H9 (cell line): ENCODE measurements at regions not wholly inside any gene's neighbourhood (a gene's known extent, or its start where the extent isn't known, plus 50 kb on each side); places are given as distances from the start of the nearest gene placed in this dataset.

Source experiments
- DNase-seq: peaks from one replicate; pipeline ENCODE4 v3.0.0-alpha.2; 2017
- H2AFZ ChIP-seq: one replicate; pipeline ENCODE4 v1.6.1; 2013; ENCODE audit warnings: mild to moderate bottlenecking, low read length, control low read depth, moderate library complexity
- H2AK5ac ChIP-seq: 2 replicates; pipeline ENCODE4 v1.6.1; 2013; ENCODE audit warnings: low read length, control low read depth, mixed read lengths; ENCODE audit not compliant: insufficient read length
- H2BK120ac ChIP-seq: one replicate; pipeline ENCODE4 v1.6.1; 2013; ENCODE audit warnings: low read depth, mild to moderate bottlenecking, low read length, control low read depth, inconsistent platforms; ENCODE audit not compliant: poor library complexity, severe bottlenecking
- H2BK12ac ChIP-seq: 2 replicates; pipeline ENCODE4 v1.6.1; 2013; ENCODE audit warnings: low read length, control low read depth, mixed read lengths, low read depth; ENCODE audit not compliant: insufficient read length
- H2BK15ac ChIP-seq: 2 replicates; pipeline ENCODE4 v1.6.1; 2013; ENCODE audit warnings: low read depth, low read length, control low read depth
- H2BK20ac ChIP-seq: one replicate; pipeline ENCODE4 v1.6.1; 2013; ENCODE audit warnings: low read depth, mild to moderate bottlenecking, low read length, control low read depth, inconsistent platforms; ENCODE audit not compliant: poor library complexity, severe bottlenecking
- H2BK5ac ChIP-seq: 2 replicates; pipeline ENCODE4 v1.6.1; 2013; ENCODE audit warnings: low read length, control low read depth, mixed read lengths; ENCODE audit not compliant: insufficient read length
- H3K14ac ChIP-seq: 2 replicates; pipeline ENCODE4 v1.6.1; 2013; ENCODE audit warnings: low read length, control low read depth; ENCODE audit not compliant: insufficient read depth
- H3K18ac ChIP-seq: 2 replicates; pipeline ENCODE4 v1.6.1; 2013; ENCODE audit warnings: low read depth, mild to moderate bottlenecking, mixed read lengths, low read length, control low read depth; ENCODE audit not compliant: insufficient read length
- H3K23ac ChIP-seq: 2 replicates; pipeline ENCODE4 v1.6.1; 2013; ENCODE audit warnings: low read length, control low read depth, mixed read lengths, low read depth; ENCODE audit not compliant: insufficient read length
- H3K23me2 ChIP-seq: 2 replicates; pipeline ENCODE4 v1.6.1; 2013; ENCODE audit warnings: low read depth, mild to moderate bottlenecking, mixed read lengths, low read length, control low read depth; ENCODE audit not compliant: insufficient read length, poor library complexity, severe bottlenecking
- H3K27ac ChIP-seq: 2 replicates; pipeline ENCODE4 v1.5.1; 2013; ENCODE audit warnings: low read length, control low read depth, mixed read lengths, low read depth; ENCODE audit not compliant: insufficient read length
- H3K27me3 ChIP-seq: 2 replicates; pipeline ENCODE4 v1.6.1; 2013; ENCODE audit warnings: low read length, control low read depth, inconsistent platforms; ENCODE audit not compliant: insufficient read depth
- H3K4ac ChIP-seq: 2 replicates; pipeline ENCODE4 v1.6.1; 2013; ENCODE audit warnings: low read depth, mild to moderate bottlenecking, control low read depth, inconsistent platforms, low read length, moderate library complexity
- H3K4me1 ChIP-seq: 2 replicates; pipeline ENCODE4 v1.6.1; 2013; ENCODE audit warnings: low read length, control low read depth, inconsistent platforms; ENCODE audit not compliant: insufficient read depth
- H3K4me2 ChIP-seq: 2 replicates; pipeline ENCODE4 v1.6.1; 2013; ENCODE audit warnings: low read length, control low read depth, mixed read lengths; ENCODE audit not compliant: insufficient read length, insufficient read depth
- H3K56ac ChIP-seq: 2 replicates; pipeline ENCODE4 v1.6.1; 2013; ENCODE audit warnings: low read depth, mild to moderate bottlenecking, mixed read lengths, low read length, control low read depth; ENCODE audit not compliant: insufficient read length
- H3K79me1 ChIP-seq: 2 replicates; pipeline ENCODE4 v1.6.1; 2013; ENCODE audit warnings: low read depth, mild to moderate bottlenecking, moderate library complexity, low read length, control low read depth, inconsistent platforms; ENCODE audit not compliant: insufficient read depth, poor library complexity, severe bottlenecking
- H3K79me2 ChIP-seq: 2 replicates; pipeline ENCODE4 v1.6.1; 2013; ENCODE audit warnings: low read length, control low read depth, inconsistent platforms; ENCODE audit not compliant: insufficient read depth
- H3K9ac ChIP-seq: 2 replicates; pipeline ENCODE4 v1.6.1; 2013; ENCODE audit warnings: low read length, control low read depth, mixed read lengths; ENCODE audit not compliant: insufficient read length; ENCODE audit errors: extremely low read depth
- H3K9me3 ChIP-seq: one replicate; pipeline ENCODE4 v1.6.1; 2013; ENCODE audit warnings: low read depth, low read length, inconsistent platforms; ENCODE audit not compliant: control insufficient read depth
- H3T11ph ChIP-seq: one replicate; pipeline ENCODE4 v1.6.1; 2013; ENCODE audit warnings: mild to moderate bottlenecking, low read length, control low read depth, inconsistent platforms
- H4K20me1 ChIP-seq: one replicate; pipeline ENCODE4 v1.6.1; 2013; ENCODE audit not compliant: control insufficient read depth, insufficient read length, insufficient read depth
- H4K5ac ChIP-seq: 2 replicates; pipeline ENCODE4 v1.6.1; 2013; ENCODE audit warnings: low read depth, mild to moderate bottlenecking, mixed read lengths, low read length, control low read depth; ENCODE audit not compliant: insufficient read length
- H4K8ac ChIP-seq: replicated peaks from 2 replicates; pipeline ENCODE4 v1.6.1; 2013; ENCODE audit warnings: low read length, control low read depth, mixed read lengths, low read depth; ENCODE audit not compliant: insufficient read length
- H4K91ac ChIP-seq: 2 replicates; pipeline ENCODE4 v1.6.1; 2013; ENCODE audit warnings: low read depth, mild to moderate bottlenecking, moderate library complexity, mixed read lengths, low read length, control low read depth; ENCODE audit not compliant: insufficient read length
- H3K27ac Mint-ChIP-seq, 3 experiments: 2 replicates in 2 of 3; 3 replicates in 1 of 3; pipeline ENCODE4 v1.8.0; 2020 to 2021; ENCODE audit warnings: mixed read lengths in 3 of 3, mild to moderate bottlenecking in 1 of 3, moderate library complexity in 1 of 3
- H3K27me3 Mint-ChIP-seq: 2 replicates; pipeline ENCODE4 v1.8.0; 2021; ENCODE audit warnings: low read depth, mild to moderate bottlenecking, moderate library complexity, mixed read lengths
- H3K36me3 Mint-ChIP-seq, 3 experiments: 2 replicates in 2 of 3; 3 replicates in 1 of 3; pipeline ENCODE4 v1.8.0; 2020 to 2021; ENCODE audit warnings: low read depth in 3 of 3, mixed read lengths in 3 of 3; ENCODE audit not compliant: insufficient read depth in 1 of 3
- H3K4me1 Mint-ChIP-seq, 2 experiments: 2 replicates each; pipeline ENCODE4 v1.8.0; 2020; ENCODE audit warnings: mixed read lengths in 2 of 2
- H3K4me3 Mint-ChIP-seq, 2 experiments: 2 replicates in 1 of 2; 3 replicates in 1 of 2; pipeline ENCODE4 v1.8.0; 2020 to 2021; ENCODE audit warnings: mild to moderate bottlenecking in 2 of 2, mixed read lengths in 2 of 2, moderate library complexity in 1 of 2
- H3K9me3 Mint-ChIP-seq, 2 experiments: 2 replicates in 1 of 2; 3 replicates in 1 of 2; pipeline ENCODE4 v1.8.0; 2020; ENCODE audit warnings: mild to moderate bottlenecking in 2 of 2, mixed read lengths in 2 of 2, moderate library complexity in 1 of 2
- WGBS: extraction: QIAGEN DNeasy Blood & Tissue Kit; methylation state at CpG from one replicate; pipeline ENCODE4 v1.1.7; 2013; ENCODE audit warnings: missing lambda C conversion rate, low lambda C conversion rate, mixed read lengths; ENCODE audit not compliant: insufficient read length; ENCODE audit errors: extremely low coverage; 5-methylcytosine and 5-hydroxymethylcytosine counted together
- TF ChIP-seq, protein P1 (sequence below): fragments of 200-600 bp; sonication (generic); conservative IDR thresholded peaks from 3 replicates; pipeline ENCODE4 v1.8.0; 2021; ENCODE audit warnings: antibody characterized with exemption, mild to moderate bottlenecking

DNA sequence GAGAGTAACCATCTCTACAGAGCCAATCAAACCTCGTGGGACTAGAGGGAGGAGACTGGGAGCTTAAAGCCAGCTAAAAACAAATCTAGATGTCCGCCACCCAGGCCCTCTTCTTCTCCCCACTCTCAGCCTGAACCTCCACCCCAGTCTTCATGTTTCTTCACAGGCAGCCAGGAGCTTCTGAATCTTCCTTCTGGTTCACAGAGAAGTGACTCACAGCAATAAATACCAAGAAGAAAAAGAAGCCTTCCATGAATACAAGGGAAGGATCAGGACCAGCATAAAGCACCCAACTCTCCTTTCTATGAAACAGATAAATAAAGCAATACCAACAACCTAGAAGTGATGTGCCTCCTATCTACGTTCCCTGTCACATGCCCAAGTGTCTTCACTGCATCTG, 103.3 kb upstream of the SLIT3 start:
- no peaks in the 10 kb centered on the region for H3K4me1 ChIP-seq
- no peaks in the 10 kb centered on the region for H3K79me2 ChIP-seq
- no peak overlapping the region for H3K14ac ChIP-seq
- H2AFZ ChIP-seq: no peak overlapping the region
- H2BK120ac ChIP-seq: no peak overlapping the region
- no peak overlapping the region for H3K27ac ChIP-seq
- no peak overlapping the region for H2BK15ac ChIP-seq
- no peak overlapping the region for H3K27ac Mint-ChIP-seq
- no CpG with 5 or more reads among the region's 3 CpGs for WGBS
- H3K27me3 ChIP-seq: no peaks in the 10 kb centered on the region
- no peak overlapping the region for H3K23ac ChIP-seq
- H4K5ac ChIP-seq: no peak overlapping the region
- no peaks in the 10 kb centered on the region for H3K23me2 ChIP-seq
- no peak overlapping the region for H2BK5ac ChIP-seq
- H3K4me1 Mint-ChIP-seq: peaks cover 6 to 8% of the 10 kb centered on the region in 2 experiments
- no peaks in the 10 kb centered on the region for H3K9me3 ChIP-seq
- no peaks in the 10 kb centered on the region for H3K27me3 Mint-ChIP-seq
- no peak overlapping the region for H4K91ac ChIP-seq
- DNase-seq: no peak
- peaks cover 0 to 6% of the 10 kb centered on the region in 2 experiments; a peak in 1 of 5 replicates for H3K9me3 Mint-ChIP-seq
- no peaks in the 10 kb centered on the region for H3K79me1 ChIP-seq
- no peak overlapping the region for H3K9ac ChIP-seq
- no peaks in the 10 kb centered on the region for H4K20me1 ChIP-seq
- no peaks in the 10 kb centered on the region; a peak in 1 of 7 replicates for H3K36me3 Mint-ChIP-seq
- no peak overlapping the region for H2BK12ac ChIP-seq
- no peak overlapping the region for H3K4ac ChIP-seq
- H4K8ac ChIP-seq: no peak overlapping the region
- no peak overlapping the region for H3K4me3 Mint-ChIP-seq
- TF ChIP-seq, protein P1, sequence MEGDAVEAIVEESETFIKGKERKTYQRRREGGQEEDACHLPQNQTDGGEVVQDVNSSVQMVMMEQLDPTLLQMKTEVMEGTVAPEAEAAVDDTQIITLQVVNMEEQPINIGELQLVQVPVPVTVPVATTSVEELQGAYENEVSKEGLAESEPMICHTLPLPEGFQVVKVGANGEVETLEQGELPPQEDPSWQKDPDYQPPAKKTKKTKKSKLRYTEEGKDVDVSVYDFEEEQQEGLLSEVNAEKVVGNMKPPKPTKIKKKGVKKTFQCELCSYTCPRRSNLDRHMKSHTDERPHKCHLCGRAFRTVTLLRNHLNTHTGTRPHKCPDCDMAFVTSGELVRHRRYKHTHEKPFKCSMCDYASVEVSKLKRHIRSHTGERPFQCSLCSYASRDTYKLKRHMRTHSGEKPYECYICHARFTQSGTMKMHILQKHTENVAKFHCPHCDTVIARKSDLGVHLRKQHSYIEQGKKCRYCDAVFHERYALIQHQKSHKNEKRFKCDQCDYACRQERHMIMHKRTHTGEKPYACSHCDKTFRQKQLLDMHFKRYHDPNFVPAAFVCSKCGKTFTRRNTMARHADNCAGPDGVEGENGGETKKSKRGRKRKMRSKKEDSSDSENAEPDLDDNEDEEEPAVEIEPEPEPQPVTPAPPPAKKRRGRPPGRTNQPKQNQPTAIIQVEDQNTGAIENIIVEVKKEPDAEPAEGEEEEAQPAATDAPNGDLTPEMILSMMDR: no peak
- H3K4me2 ChIP-seq: no peak overlapping the region
- H3K56ac ChIP-seq: no peak overlapping the region
- no peak overlapping the region for H2BK20ac ChIP-seq
- H3K18ac ChIP-seq: no peak overlapping the region
- no peak overlapping the region for H2AK5ac ChIP-seq
- no peak overlapping the region for H3T11ph ChIP-seq
